GM12873 (cell line): ENCODE measurements at regions not wholly inside any gene's neighbourhood (a gene's known extent, or its start where the extent isn't known, plus 50 kb on each side); places are given as distances from the start of the nearest gene placed in this dataset.

Experiments
- CTCF ChIP-seq: IDR thresholded peaks from 2 replicates; pipeline ENCODE4 v1.5.1; 2012; ENCODE audit warnings: low read depth, mild to moderate bottlenecking, moderate library complexity, low read length, control low read depth; ENCODE audit not compliant: insufficient read depth; ENCODE audit errors: missing control alignments

GRCh38 chr17:22654447-22654846 is 962.1 kb downstream of the KCNJ18 start:
- no peak for TF ChIP-seq CTCF

GRCh38 chr17:22669721-22670120 is 977.4 kb downstream of the KCNJ18 start:
- no peak for TF ChIP-seq CTCF

GRCh38 chr17:22671110-22671509 is 978.8 kb downstream of the KCNJ18 start:
- TF ChIP-seq CTCF: no peak

- no peak for TF ChIP-seq CTCF
Measured at GRCh38 chr17:22692066-22692805, 999.9 kb downstream of the KCNJ18 start.

- TF ChIP-seq CTCF: no peak
Measured at GRCh38 chr17:22692806-22693171, 1000.5 kb downstream of the KCNJ18 start.

- TF ChIP-seq CTCF: peak; percentile 48
Measured at GRCh38 chr17:22694362-22695227, 1002.3 kb downstream of the KCNJ18 start.

- TF ChIP-seq CTCF: peak; percentile 25
Measured at GRCh38 chr17:22695228-22695619, 1002.9 kb downstream of the KCNJ18 start.
